GM12874 (cell line): ENCODE measurements at regions not wholly inside any gene's neighbourhood (a gene's known extent, or its start where the extent isn't known, plus 50 kb on each side); places are given as distances from the start of the nearest gene placed in this dataset.

Experiments
- CTCF ChIP-seq: IDR thresholded peaks from 2 replicates; pipeline ENCODE4 v1.5.1; 2011; ENCODE audit warnings: low read depth, mild to moderate bottlenecking, control low read depth, low read length, moderate library complexity; ENCODE audit not compliant: insufficient read depth

- no peak for TF ChIP-seq CTCF
Observed at GRCh38 chr6:14187406-14187805, 69.8 kb downstream of the CD83 start.

- TF ChIP-seq CTCF, result no peak
Observed at GRCh38 chr6:14189074-14189473, 71.5 kb downstream of the CD83 start.

- TF ChIP-seq CTCF, result no peak
Observed at GRCh38 chr6:14190191-14190928, 72.8 kb downstream of the CD83 start.

DNA sequence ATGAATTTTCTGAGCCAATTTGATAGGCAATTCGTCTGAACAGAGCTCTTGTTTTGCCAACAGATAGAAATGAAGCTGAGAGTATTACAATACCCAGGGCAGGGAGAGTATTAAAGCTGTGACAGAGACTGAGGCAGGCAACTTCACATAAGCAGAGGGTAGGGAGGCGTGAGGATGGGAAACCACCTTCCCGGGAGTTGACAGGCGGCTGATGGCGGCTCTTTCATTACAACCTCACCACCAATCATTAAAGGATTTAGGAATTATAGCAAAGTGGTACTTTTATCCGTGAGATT is 73.3 kb downstream of the CD83 start:
- no peak for TF ChIP-seq CTCF

DNA sequence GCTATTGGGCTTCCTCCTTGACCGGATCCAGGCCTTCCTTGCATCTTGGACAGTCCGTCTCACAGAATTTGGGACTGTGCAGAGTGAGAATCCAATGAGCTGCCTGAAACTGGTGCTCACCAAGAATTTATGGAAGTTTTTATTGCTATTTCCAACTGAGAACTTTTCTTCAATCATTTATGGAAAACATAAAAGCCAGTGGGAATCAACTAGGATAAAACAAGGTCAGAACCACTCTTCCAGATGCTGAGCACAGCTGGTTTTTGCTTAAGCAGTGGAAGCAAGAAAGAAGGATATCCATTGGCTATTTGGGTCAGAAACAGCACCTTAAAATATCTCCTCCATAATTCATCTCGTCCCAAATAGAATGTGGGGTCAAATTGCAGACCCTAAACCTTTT is 74.2 kb downstream of the CD83 start:
- no peak for TF ChIP-seq CTCF

DNA sequence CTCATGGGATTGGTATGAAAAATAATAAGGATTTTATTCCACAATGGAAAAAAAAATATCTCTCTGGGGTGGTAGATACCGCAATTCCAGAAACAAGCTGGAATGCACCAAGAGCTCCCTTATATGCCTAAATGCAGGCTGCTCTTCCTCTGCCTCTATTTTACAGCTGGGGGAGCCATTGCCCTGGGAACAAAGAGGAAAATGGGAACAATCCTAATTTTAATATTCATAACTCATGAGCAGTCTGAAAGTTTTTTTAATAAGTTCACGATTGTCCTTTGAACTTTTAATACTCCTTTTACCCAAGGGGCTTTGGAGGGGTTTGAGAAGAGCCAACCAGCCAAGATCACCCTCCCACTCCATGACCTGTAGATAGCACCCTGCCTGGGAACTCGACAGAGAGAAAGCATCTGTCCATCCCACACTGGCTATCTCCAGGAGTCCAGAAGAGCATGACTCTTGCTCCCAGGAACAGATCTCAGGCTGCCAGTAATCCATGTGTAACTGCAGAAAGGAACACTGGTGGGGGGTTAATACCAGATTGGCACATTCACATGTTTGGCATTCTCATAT is 74.7 kb downstream of the CD83 start:
- no peak for TF ChIP-seq CTCF

DNA sequence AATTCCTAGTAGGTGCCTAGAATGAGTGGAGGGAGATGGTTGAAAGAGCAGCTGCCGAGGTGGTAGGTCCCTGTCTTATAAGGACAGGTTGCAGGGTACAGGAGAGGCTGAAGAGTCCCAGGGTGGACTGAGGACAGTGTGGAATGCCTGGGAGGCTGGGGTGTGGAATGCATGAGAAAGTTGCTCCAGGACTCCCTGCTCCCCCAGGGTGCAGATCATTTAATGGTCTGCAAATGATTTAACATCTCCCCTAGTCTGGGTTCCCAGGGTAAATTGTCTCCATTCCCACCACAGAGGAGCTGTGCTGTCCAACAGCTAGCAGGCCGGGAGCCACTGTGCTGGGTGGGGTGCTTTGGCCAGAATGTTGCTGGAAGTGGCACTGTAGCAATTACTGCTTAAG is 76.0 kb downstream of the CD83 start:
- no peak for TF ChIP-seq CTCF

DNA sequence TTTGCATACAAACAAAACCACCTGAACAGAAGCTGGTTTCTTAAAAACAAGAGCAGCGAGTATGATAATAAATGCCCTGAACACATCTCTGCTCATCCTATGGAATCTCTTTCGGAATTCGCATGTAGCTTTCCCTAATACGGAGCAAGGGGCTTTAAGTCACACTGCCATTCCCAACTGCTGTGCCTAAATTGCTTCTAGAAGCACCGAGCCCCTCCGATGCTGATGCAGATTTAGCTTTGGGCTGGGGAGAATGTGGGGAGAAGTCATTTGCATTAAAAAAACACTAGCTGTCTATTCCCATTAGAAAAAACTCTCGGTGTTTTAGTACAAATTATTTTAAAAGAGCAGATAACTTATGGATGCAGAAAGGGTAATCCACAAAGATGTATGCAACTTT is 76.9 kb downstream of the CD83 start:
- no peak for TF ChIP-seq CTCF
